ENCODE measurements at regions not wholly inside any gene's neighbourhood (a gene's known extent, or its start where the extent isn't known, plus 50 kb on each side); places are given as distances from the start of the nearest gene placed in this dataset.

DNA sequence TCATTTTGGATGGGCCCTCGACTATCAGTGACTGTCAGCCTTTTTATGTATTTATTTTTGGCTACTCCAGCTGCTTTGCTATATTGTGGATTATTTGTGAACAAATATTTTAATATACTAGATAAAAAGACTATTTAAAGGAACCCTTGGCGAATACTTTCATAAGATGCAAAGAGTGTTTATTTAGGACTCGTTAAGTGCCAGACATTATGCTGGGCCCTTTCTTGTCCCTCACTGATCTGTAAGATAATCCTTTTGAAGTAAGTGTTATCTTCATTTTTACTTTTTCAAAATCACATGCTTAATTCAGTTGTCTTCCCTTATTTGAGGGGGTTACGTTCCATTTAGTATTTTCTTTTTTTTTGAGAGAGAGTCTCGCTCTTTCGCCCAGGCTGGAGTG, 376.8 kb upstream of the C2CD4B start:
- Histone ChIP-seq H3K4me1 (peaks cover 3 to 48% (median 20%) of the 10 kb centered on the region in 12 donors), H3K4me3 (no peak overlapping the region), H3K36me3 (no peaks in the 10 kb centered on the region), H3K27ac (no peak overlapping the region), H3K9me3 (no peaks in the 10 kb centered on the region), H3K27me3 (no peaks in the 10 kb centered on the region)
- no peak for TF ChIP-seq POLR2A (IDR thresholded peaks at IDR 0.05)
- TF ChIP-seq, protein P1, sequence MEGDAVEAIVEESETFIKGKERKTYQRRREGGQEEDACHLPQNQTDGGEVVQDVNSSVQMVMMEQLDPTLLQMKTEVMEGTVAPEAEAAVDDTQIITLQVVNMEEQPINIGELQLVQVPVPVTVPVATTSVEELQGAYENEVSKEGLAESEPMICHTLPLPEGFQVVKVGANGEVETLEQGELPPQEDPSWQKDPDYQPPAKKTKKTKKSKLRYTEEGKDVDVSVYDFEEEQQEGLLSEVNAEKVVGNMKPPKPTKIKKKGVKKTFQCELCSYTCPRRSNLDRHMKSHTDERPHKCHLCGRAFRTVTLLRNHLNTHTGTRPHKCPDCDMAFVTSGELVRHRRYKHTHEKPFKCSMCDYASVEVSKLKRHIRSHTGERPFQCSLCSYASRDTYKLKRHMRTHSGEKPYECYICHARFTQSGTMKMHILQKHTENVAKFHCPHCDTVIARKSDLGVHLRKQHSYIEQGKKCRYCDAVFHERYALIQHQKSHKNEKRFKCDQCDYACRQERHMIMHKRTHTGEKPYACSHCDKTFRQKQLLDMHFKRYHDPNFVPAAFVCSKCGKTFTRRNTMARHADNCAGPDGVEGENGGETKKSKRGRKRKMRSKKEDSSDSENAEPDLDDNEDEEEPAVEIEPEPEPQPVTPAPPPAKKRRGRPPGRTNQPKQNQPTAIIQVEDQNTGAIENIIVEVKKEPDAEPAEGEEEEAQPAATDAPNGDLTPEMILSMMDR (IDR thresholded peaks at IDR 0.05), result no peak
- DNase-seq (no peak), ATAC-seq (no peak)
- intact Hi-C loops (cut with DNase I), result loop anchor here in 3 of 10 donors (5.0 to 10.0 kb wide), 3 partner anchors 35 to 147 kb away; partner anchors contain the start of gene TLN2 (in 1 of the 3)
- 65 to 73% (median 68%) methylated on average over 6 of the region's 6 CpGs for WGBS, 4 donors

DNA sequence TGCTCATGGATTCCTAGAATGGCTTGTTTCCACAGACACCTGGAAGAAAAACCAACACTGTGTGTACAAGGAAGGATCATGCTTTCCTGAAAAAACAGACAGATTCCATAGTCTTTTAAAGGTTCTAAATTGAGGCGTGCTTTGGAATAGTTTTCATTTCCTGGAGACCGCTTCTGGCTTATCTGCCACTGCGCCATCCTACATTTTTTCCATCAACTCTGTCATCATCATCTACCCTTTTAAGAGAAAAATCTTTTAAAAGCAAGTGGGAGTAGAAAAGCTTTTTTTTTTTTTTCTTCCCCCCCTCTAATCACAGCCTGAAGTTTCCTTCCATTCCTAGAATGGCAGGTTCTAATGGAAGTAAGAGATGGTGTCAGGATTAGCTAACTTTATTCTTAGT, 379.4 kb upstream of the C2CD4B start:
- intact Hi-C loops (cut with DNase I), result loop anchor here in 3 of 10 donors (5.0 to 10.0 kb wide), 3 partner anchors 37 to 150 kb away; partner anchors contain the start of gene TLN2 (in 1 of the 3)

DNA sequence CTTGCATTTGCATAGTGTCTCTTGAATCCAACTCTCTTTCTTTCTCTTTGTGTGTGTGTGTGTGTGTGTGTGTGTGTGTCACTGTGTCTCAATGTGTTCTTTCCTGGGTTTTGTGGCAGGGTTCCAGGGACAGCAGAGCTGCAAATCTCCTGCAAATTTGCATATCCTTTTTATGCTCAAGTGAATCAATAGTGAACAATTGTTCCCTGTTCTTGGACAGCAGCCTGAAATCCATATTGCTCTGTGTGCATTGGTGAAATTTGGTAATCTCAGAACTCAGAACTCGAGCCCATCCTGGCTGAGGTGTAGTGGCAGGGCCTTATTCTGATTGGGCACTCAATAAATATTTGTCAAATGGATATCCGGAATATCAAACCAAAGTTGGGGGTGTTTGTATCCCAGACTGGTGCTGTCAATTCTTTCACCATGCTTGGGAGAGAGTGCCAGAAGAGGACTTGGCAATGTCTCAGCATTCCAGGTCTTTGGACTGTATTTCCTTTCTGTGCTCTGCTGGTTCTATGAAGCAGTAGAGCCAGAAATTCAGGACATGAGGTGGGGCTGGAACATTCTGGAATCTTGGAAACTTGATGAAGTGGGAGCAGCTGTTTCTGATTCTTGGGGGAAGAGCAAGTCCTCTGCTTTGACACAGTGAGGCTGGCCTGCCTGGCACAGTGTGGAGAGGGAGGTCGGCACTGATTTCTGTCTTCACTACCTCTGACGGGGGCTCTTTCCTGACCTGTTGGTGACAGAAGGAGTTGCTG, 380.6 kb upstream of the C2CD4B start:
- Histone ChIP-seq H3K27me3 (no peaks in the 10 kb centered on the region), H3K4me1 (peaks cover 3 to 71% (median 34%) of the 10 kb centered on the region in 12 donors), H3K27ac (peak overlapping the region; percentile 23 to 78 (median 58)), H3K9me3 (no peaks in the 10 kb centered on the region), H3K4me3 (no peak overlapping the region), H3K36me3 (no peaks in the 10 kb centered on the region)
- TF ChIP-seq, protein P1 (IDR thresholded peaks at IDR 0.05), result no peak
- no peak for TF ChIP-seq POLR2A (IDR thresholded peaks at IDR 0.05)
- DNase-seq, result peak in 4 of 5 donors; percentile 49 to 66 (median 60)
- 20 to 39% (median 32%) methylated on average over 4 of the region's 4 CpGs for WGBS, 4 donors
- ATAC-seq, result peak; percentile 67 to 76 (median 68)
- intact Hi-C loops (cut with DNase I), result loop anchor here in 6 of 10 donors (5.0 to 10.0 kb wide), 5 partner anchors 38 to 153 kb away; partner anchors contain the start of gene TLN2 (in 5 of the 6)

More for the DNA sequence above, 379.4 kb upstream of the C2CD4B start:
- Histone ChIP-seq H3K4me1 (peaks cover 3 to 66% (median 34%) of the 10 kb centered on the region in 12 donors), H3K27ac (peak overlapping the region in 2 of 12 donors; percentile 39 to 41), H3K4me3 (no peak overlapping the region), H3K27me3 (no peaks in the 10 kb centered on the region), H3K36me3 (no peaks in the 10 kb centered on the region), H3K9me3 (no peaks in the 10 kb centered on the region)
- ATAC-seq (no peak), DNase-seq (no peak)
- TF ChIP-seq POLR2A (IDR thresholded peaks at IDR 0.05), result no peak
- TF ChIP-seq, protein P1 (IDR thresholded peaks at IDR 0.05), result no peak
- 89 to 94% (median 89%) methylated on average over 3 of the region's 3 CpGs for WGBS, 4 donors

DNA sequence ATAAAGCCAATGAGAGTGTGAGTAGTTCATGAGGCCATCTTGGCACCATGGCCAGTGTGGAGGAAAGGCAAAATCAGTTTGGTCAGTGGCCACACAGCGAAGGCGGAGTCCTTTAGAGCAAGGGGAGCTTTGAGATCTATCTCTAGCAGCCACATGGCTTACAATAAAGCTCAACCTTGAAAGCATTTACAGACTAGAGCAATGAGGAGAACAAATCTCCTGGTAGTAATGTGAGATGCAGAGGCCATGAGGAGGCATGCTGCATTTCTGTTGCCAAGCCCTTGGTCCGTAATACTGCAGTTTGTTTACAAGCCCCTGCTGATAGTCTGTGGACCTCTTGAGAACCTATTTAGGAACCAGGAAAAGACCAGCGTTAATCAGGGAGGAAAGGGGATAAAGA, 381.5 kb upstream of the C2CD4B start:
- ATAC-seq (no peak), DNase-seq (no peak)
- intact Hi-C loops (cut with DNase I), result loop anchor here in 6 of 10 donors (5.0 to 10.0 kb wide), 5 partner anchors 39 to 154 kb away; partner anchors contain the start of gene TLN2 (in 5 of the 6)
- Histone ChIP-seq H3K36me3 (no peaks in the 10 kb centered on the region), H3K4me1 (peaks cover 3 to 61% (median 32%) of the 10 kb centered on the region in 12 donors), H3K4me3 (no peak overlapping the region), H3K9me3 (no peaks in the 10 kb centered on the region), H3K27ac (peak overlapping the region in 11 of 12 donors; percentile 23 to 78 (median 61)), H3K27me3 (no peaks in the 10 kb centered on the region)
- no peak for TF ChIP-seq POLR2A (IDR thresholded peaks at IDR 0.05)
- TF ChIP-seq, protein P1 (IDR thresholded peaks at IDR 0.05), result no peak
- WGBS, 4 donors, result 61 to 64% (median 63%) methylated on average over 4 of the region's 4 CpGs

Data from heart left ventricle (tissue), 16 donors.